ENCODE measurements at regions not wholly inside any gene's neighbourhood (a gene's known extent, or its start where the extent isn't known, plus 50 kb on each side); places are given as distances from the start of the nearest gene placed in this dataset.

GRCh38 chr13:23991119-23991518 lies 93.8 kb upstream of the C1QTNF9B start:
- TF ChIP-seq CTCF (IDR thresholded peaks at IDR 0.05) (no peak), POLR2A (IDR thresholded peaks at IDR 0.05) (no peak)
